B cell (primary cell): ENCODE measurements at regions not wholly inside any gene's neighbourhood (a gene's known extent, or its start where the extent isn't known, plus 50 kb on each side); places are given as distances from the start of the nearest gene placed in this dataset.

Experiments used
- ATAC-seq: fragments of 200-7000 bp; cut with Tn5 transposase; one replicate; pipeline ENCODE4 v1.10.0; 2021; ENCODE audit warnings: low read depth, mild to moderate bottlenecking, moderate number of reproducible peaks, moderate library complexity
- CTCF ChIA-PET: fragments of 350-600 bp; sonication (Branson Sonifier 250); formaldehyde crosslinking; loops from one replicate; lab custom pipeline; 2021; ENCODE audit warnings: antibody characterized with exemption, inconsistent platforms; lab: Charles Lee
- POLR2A ChIA-PET: fragments of 350-600 bp; sonication (Branson Sonifier 250); formaldehyde crosslinking; loops from one replicate; lab custom pipeline; 2021; ENCODE audit warnings: antibody characterized with exemption; lab: Charles Lee
- DNase-seq: peaks from one replicate; pipeline ENCODE4 v3.0.0; 2013
- H2AFZ ChIP-seq: 2 replicates; pipeline ENCODE4 v1.6.1; 2012; ENCODE audit warnings: mild to moderate bottlenecking, low read depth, low read length; ENCODE audit not compliant: insufficient read depth, poor library complexity, severe bottlenecking
- H3K27ac ChIP-seq, 2 donors: 1 replicate in 1 of 2; 2 replicates in 1 of 2; pipeline ENCODE4 v1.5.1; 2012 to 2013; ENCODE audit warnings: low read length in 2 of 2, mild to moderate bottlenecking in 2 of 2, moderate library complexity in 1 of 2
- H3K27me3 ChIP-seq, 4 experiments: fragments of 200-600 bp in 1 of 4; sonication (generic) in 1 of 4; replicated peaks in 1 of 4; 1 replicate in 2 of 4; 2 replicates in 2 of 4; pipeline versions ENCODE4 v1.6.1 to v1.7.0; 2013 to 2016; ENCODE audit warnings: low read length in 3 of 4, mild to moderate bottlenecking in 2 of 4, mixed read lengths in 1 of 4, moderate library complexity in 1 of 4; ENCODE audit not compliant: insufficient read depth in 4 of 4, control insufficient read depth in 3 of 4; ENCODE audit errors: control extremely low read depth in 1 of 4
- H3K36me3 ChIP-seq, 2 experiments: replicated peaks in 1 of 2; 1 replicate in 1 of 2; 2 replicates in 1 of 2; pipeline versions ENCODE4 v1.6.1 to v1.7.1; 2013; ENCODE audit warnings: low read length in 1 of 2; ENCODE audit not compliant: insufficient read depth in 2 of 2, control insufficient read depth in 1 of 2; ENCODE audit errors: control extremely low read depth in 1 of 2, extremely low read depth in 1 of 2
- H3K4me1 ChIP-seq, 2 donors: fragments of 200-600 bp in 1 of 2; sonication (generic) in 1 of 2; 1 replicate in 1 of 2; 2 replicates in 1 of 2; pipeline versions ENCODE4 v1.5.1 to v1.6.1; 2013 to 2017; ENCODE audit warnings: low read length in 2 of 2; ENCODE audit not compliant: control insufficient read depth in 2 of 2, insufficient read depth in 2 of 2
- H3K4me2 ChIP-seq: replicated peaks from 2 replicates; pipeline ENCODE3; 2012; ENCODE audit warnings: mild to moderate bottlenecking, low read depth, low read length; ENCODE audit not compliant: poor library complexity, severe bottlenecking
- H3K4me3 ChIP-seq, 5 experiments: fragments of 200-600 bp in 1 of 5; sonication (generic) in 1 of 5; 1 replicate in 3 of 5; 2 replicates in 2 of 5; pipeline versions ENCODE4 v1.5.1 to v1.7.0; 2011 to 2016; ENCODE audit warnings: low read length in 4 of 5, mild to moderate bottlenecking in 4 of 5, low read depth in 2 of 5, control low read depth in 1 of 5, moderate library complexity in 1 of 5; ENCODE audit not compliant: insufficient read depth in 1 of 5; ENCODE audit errors: control extremely low read depth in 1 of 5, extremely low read depth in 1 of 5
- H3K79me2 ChIP-seq: fragments of 200-600 bp; sonication (generic); one replicate; pipeline ENCODE4 v1.6.0; 2016; ENCODE audit warnings: low read length; ENCODE audit not compliant: control insufficient read depth, insufficient read depth
- H3K9ac ChIP-seq: fragments of 200-600 bp; sonication (generic); 2 replicates; pipeline ENCODE4 v1.6.1; 2017; ENCODE audit warnings: mild to moderate bottlenecking, low read length, moderate library complexity
- H3K9me3 ChIP-seq, 3 donors: one replicate each; pipeline versions ENCODE4 v1.6.1 to v1.7.1; 2013; ENCODE audit warnings: low read length in 2 of 3; ENCODE audit not compliant: control insufficient read depth in 2 of 3, insufficient read depth in 1 of 3; ENCODE audit errors: control extremely low read depth in 1 of 3
- H4K20me1 ChIP-seq: 2 replicates; pipeline ENCODE4 v1.6.0; 2012; ENCODE audit warnings: mild to moderate bottlenecking, low read length; ENCODE audit not compliant: insufficient read depth, control insufficient read depth, poor library complexity, severe bottlenecking
- H3K27ac Mint-ChIP-seq: one replicate; pipeline ENCODE4 v1.8.0; 2021; ENCODE audit warnings: mixed read lengths
- H3K27me3 Mint-ChIP-seq: one replicate; pipeline ENCODE4 v1.8.0; 2021; ENCODE audit warnings: mixed read lengths
- H3K4me1 Mint-ChIP-seq: one replicate; pipeline ENCODE4 v1.8.0; 2021; ENCODE audit warnings: mixed read lengths
- H3K4me3 Mint-ChIP-seq: one replicate; pipeline ENCODE4 v1.8.0; 2021; ENCODE audit warnings: mixed read lengths
- H3K9me3 Mint-ChIP-seq: one replicate; pipeline ENCODE4 v1.8.0; 2022; ENCODE audit warnings: mixed read lengths; ENCODE audit not compliant: insufficient read depth
- EZH2 ChIP-seq: IDR thresholded peaks from 2 replicates; pipeline ENCODE4 v1.6.1; 2012; ENCODE audit warnings: borderline replicate concordance, low read depth, mild to moderate bottlenecking, moderate library complexity, low read length; ENCODE audit not compliant: insufficient read depth, poor library complexity, severe bottlenecking
- WGBS: methylation state at CpG from one replicate; pipeline ENCODE4 v1.1.5; 2013; ENCODE audit warnings: missing lambda C conversion rate; ENCODE audit not compliant: insufficient coverage; 5-methylcytosine and 5-hydroxymethylcytosine counted together
- intact Hi-C: fragments of 100-400 bp; cut with micrococcal nuclease; formaldehyde crosslinking; loops from one replicate; pipeline ENCODE4 v1.10.0; 2022
- TF ChIP-seq, protein P1 (sequence below): fragments of 200-600 bp; IDR thresholded peaks from one replicate; pipeline ENCODE4 v1.8.0; 2022; ENCODE audit warnings: antibody characterized with exemption, mild to moderate bottlenecking

DNA sequence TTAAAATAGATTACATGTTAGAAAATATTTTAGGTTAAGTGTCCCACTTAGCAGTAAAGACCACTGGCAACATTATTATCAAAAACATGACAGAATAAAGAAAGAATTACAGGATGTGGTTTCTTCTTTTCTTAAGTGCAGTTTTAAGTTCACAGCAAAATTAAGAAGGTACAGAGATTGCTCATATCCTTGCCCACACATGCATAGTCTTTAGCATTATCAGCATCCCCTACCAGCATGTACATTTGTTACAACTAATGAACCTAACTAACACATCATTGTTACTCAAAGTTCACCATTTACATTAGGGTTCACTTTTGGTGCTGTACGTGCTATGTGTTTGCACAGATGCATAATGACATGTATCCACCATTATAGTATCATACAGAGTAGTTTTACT is 837.7 kb upstream of the CDH9 start:
- intact Hi-C loops: no loop called here
- Histone ChIP-seq H3K4me3 (no peak overlapping the region), H3K9ac (no peak overlapping the region), H3K4me1 (no peaks in the 10 kb centered on the region), H2AFZ (no peak overlapping the region), H3K27ac (no peak overlapping the region), H3K9me3 (peaks cover 0 to 3% (median 0%) of the 10 kb centered on the region in 3 donors), H3K36me3 (no peaks in the 10 kb centered on the region), H3K79me2 (no peaks in the 10 kb centered on the region), H3K4me2 (no peak overlapping the region), H4K20me1 (no peaks in the 10 kb centered on the region), H3K27me3 (no peaks in the 10 kb centered on the region)
- Mint-ChIP-seq H3K27me3 (no peaks in the 10 kb centered on the region), H3K27ac (no peak overlapping the region), H3K9me3 (peaks cover 11% of the 10 kb centered on the region), H3K4me3 (no peak overlapping the region), H3K4me1 (no peaks in the 10 kb centered on the region)
- 100% methylated on average over 1 of the region's 1 CpG for WGBS
- ATAC-seq (no peak), DNase-seq (no peak)
- TF ChIP-seq, protein P1, sequence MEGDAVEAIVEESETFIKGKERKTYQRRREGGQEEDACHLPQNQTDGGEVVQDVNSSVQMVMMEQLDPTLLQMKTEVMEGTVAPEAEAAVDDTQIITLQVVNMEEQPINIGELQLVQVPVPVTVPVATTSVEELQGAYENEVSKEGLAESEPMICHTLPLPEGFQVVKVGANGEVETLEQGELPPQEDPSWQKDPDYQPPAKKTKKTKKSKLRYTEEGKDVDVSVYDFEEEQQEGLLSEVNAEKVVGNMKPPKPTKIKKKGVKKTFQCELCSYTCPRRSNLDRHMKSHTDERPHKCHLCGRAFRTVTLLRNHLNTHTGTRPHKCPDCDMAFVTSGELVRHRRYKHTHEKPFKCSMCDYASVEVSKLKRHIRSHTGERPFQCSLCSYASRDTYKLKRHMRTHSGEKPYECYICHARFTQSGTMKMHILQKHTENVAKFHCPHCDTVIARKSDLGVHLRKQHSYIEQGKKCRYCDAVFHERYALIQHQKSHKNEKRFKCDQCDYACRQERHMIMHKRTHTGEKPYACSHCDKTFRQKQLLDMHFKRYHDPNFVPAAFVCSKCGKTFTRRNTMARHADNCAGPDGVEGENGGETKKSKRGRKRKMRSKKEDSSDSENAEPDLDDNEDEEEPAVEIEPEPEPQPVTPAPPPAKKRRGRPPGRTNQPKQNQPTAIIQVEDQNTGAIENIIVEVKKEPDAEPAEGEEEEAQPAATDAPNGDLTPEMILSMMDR: no peak
- no peak for TF ChIP-seq EZH2
- ChIA-PET POLR2A (no interaction called here), CTCF (no interaction called here)

DNA sequence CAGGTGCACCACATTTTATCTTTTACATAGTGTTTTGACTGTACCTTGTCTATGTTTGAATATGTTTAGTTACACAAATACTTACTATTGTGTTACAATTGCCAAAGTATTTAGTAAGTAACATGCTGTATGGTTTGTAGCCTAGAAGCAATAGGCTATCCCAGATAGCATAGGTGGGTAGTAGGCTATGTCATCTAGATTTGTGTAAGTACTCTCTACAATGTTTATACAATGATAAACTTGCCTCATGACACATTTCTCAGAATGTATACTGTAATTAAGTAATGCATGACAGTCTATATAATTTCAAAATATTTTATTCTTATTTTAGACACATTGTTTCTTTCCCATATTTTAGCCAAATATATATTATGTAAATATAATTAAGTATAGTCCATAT is 836.8 kb upstream of the CDH9 start:
- no peaks in the 10 kb centered on the region for H3K27me3 ChIP-seq
- no peaks in the 10 kb centered on the region for H4K20me1 ChIP-seq
- CTCF ChIA-PET: no interaction called here
- DNase-seq (no peak), ATAC-seq (no peak)
- H3K4me3 ChIP-seq: no peak overlapping the region
- peaks cover 0 to 3% (median 0%) of the 10 kb centered on the region in 3 donors for H3K9me3 ChIP-seq
- POLR2A ChIA-PET: no interaction called here
- H3K27ac ChIP-seq: no peak overlapping the region
- Mint-ChIP-seq H3K27ac (no peak overlapping the region), H3K9me3 (peaks cover 12% of the 10 kb centered on the region), H3K27me3 (no peaks in the 10 kb centered on the region), H3K4me1 (no peaks in the 10 kb centered on the region), H3K4me3 (no peak overlapping the region)
- H3K9ac ChIP-seq: no peak overlapping the region
- H3K4me1 ChIP-seq: no peaks in the 10 kb centered on the region
- no peak overlapping the region for H2AFZ ChIP-seq
- TF ChIP-seq EZH2: no peak
- TF ChIP-seq, protein P1: no peak
- intact Hi-C loops: no loop called here
- H3K36me3 ChIP-seq: no peaks in the 10 kb centered on the region
- H3K79me2 ChIP-seq: no peaks in the 10 kb centered on the region
- no peak overlapping the region for H3K4me2 ChIP-seq
